ENCODE measurements at regions not wholly inside any gene's neighbourhood (a gene's known extent, or its start where the extent isn't known, plus 50 kb on each side); places are given as distances from the start of the nearest gene placed in this dataset.

DNA sequence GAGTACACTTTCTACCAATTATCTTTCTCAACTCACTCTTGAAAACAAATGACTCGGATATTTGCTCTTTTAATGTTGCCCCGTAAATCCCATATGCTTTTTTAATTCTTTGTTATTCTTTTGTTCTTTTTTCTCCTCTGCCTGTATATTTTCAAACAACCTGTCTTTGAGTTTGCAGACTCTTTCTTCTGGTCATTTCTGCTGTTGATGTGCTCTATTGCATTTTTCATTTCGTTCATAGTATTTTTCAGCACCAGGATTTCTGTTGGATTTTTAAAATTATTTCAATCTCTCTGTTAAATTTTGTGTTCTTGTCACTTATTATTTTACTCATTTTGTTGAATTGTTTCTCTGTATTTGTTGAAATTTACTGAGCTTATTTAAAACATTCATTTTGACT, 146.8 kb upstream of the B3GALT2 start:
- intact Hi-C loops (cut with micrococcal nuclease) (no loop called here), dilution Hi-C loops (cut with MboI; ENCODE audit: extremely low pct_ligation_motif_present, low sequenced_read_pairs) (no loop called here)
- Histone ChIP-seq H3K4me1 (ENCODE audit: control insufficient read depth, extremely low read depth, insufficient read depth, low read length) (no peaks in the 10 kb centered on the region), H3K27ac (ENCODE audit: insufficient read depth, low read depth, low read length) (no peak overlapping the region), H3K9me1 (replicated peaks; ENCODE audit: control insufficient read depth, extremely low read depth, insufficient read depth, low read length) (no peaks in the 10 kb centered on the region), H3K27me3 (ENCODE audit: control insufficient read depth in 2 of 2, insufficient read depth in 2 of 2, low read length in 2 of 2) (no peaks in the 10 kb centered on the region), H3K4me3 (replicated peaks in 1 of 3; ENCODE audit: insufficient read depth in 1 of 3, low read depth in 1 of 3, low read length in 3 of 3) (no peak overlapping the region), H3K9ac (replicated peaks; ENCODE audit: extremely low read depth, insufficient read depth, low read length) (no peak overlapping the region), H4K20me1 (replicated peaks; ENCODE audit: control insufficient read depth, extremely low read depth, insufficient read depth, low read length) (no peaks in the 10 kb centered on the region), H3K79me2 (ENCODE audit: control insufficient read depth, insufficient read depth, low read length) (no peaks in the 10 kb centered on the region), H2AFZ (ENCODE audit: low read depth, low read length) (no peak overlapping the region), H3K4me2 (ENCODE audit: insufficient read depth, low read length) (no peak overlapping the region), H3K9me3 (replicated peaks; ENCODE audit: control insufficient read depth, insufficient read depth, low read length) (no peaks in the 10 kb centered on the region), H3K36me3 (ENCODE audit: control insufficient read depth in 2 of 2, extremely low read depth in 1 of 2, insufficient read depth in 2 of 2, low read length in 2 of 2) (no peaks in the 10 kb centered on the region)
- DNase-seq (ENCODE audit: low read depth, low spot score) (no peak), FAIRE-seq (no peak)
- TF ChIP-seq MYC (IDR thresholded peaks at IDR 0.05; ENCODE audit: low read depth, low read length) (no peak), EZH2 (IDR thresholded peaks at IDR 0.05; ENCODE audit: borderline replicate concordance, low read depth, low read length, severe bottlenecking) (no peak), FOS (IDR thresholded peaks at IDR 0.05; ENCODE audit: borderline replicate concordance, insufficient read depth, low read length) (no peak), MAX (IDR thresholded peaks at IDR 0.05; ENCODE audit: insufficient read depth, insufficient read length) (no peak), POLR2AphosphoS5 (IDR thresholded peaks at IDR 0.05; ENCODE audit: insufficient read depth, low read depth, low read length) (no peak), POLR2A (IDR thresholded peaks at IDR 0.05; ENCODE audit: low read depth, low read length) (no peak), JUN (IDR thresholded peaks at IDR 0.05; ENCODE audit: borderline replicate concordance, insufficient read depth, insufficient read length, low read depth) (no peak), GATA2 (IDR thresholded peaks at IDR 0.05; ENCODE audit: insufficient read depth, insufficient read length, low read depth, low read length) (no peak)
- TF ChIP-seq, protein P1, sequence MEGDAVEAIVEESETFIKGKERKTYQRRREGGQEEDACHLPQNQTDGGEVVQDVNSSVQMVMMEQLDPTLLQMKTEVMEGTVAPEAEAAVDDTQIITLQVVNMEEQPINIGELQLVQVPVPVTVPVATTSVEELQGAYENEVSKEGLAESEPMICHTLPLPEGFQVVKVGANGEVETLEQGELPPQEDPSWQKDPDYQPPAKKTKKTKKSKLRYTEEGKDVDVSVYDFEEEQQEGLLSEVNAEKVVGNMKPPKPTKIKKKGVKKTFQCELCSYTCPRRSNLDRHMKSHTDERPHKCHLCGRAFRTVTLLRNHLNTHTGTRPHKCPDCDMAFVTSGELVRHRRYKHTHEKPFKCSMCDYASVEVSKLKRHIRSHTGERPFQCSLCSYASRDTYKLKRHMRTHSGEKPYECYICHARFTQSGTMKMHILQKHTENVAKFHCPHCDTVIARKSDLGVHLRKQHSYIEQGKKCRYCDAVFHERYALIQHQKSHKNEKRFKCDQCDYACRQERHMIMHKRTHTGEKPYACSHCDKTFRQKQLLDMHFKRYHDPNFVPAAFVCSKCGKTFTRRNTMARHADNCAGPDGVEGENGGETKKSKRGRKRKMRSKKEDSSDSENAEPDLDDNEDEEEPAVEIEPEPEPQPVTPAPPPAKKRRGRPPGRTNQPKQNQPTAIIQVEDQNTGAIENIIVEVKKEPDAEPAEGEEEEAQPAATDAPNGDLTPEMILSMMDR (IDR thresholded peaks at IDR 0.05; ENCODE audit: extremely low read depth in 1 of 2, insufficient read depth in 1 of 2, low read depth in 1 of 2, low read length in 2 of 2): no peak
- CTCF ChIA-PET: no interaction called here
- POLR2A ChIA-PET: no interaction called here
- no TSS peak for BruUV-seq (replicated peaks)
